ENCODE measurements at regions not wholly inside any gene's neighbourhood (a gene's known extent, or its start where the extent isn't known, plus 50 kb on each side); places are given as distances from the start of the nearest gene placed in this dataset.
A peak's percentile ranks its signal among the peaks of the same experiment; 100 is the strongest.

DNA sequence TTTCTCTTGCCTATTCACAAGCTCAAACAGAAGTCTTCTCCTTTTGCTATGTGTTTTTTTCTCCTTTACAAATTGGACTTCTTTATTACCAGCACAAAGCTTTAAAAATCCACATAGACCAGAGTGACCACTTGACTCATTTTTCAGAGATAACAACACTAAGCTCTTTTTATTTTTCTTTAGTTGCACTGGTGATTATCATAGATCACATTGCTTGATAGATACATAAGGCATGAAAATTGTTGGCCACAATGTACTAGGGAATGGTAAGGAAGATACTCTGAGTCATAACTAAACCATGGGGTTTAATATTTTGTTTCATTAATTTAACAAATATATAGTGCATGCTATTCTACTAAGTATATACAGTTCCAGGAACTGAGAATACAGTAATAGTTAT lies 159.0 kb downstream of the GASK1B start:
- Histone ChIP-seq H3K4me3 (no peak overlapping the region), H3K27me3 (replicated peaks; ENCODE audit: insufficient read depth) (no peaks in the 10 kb centered on the region), H3K4me1 (ENCODE audit: control insufficient read depth in 1 of 2, low read depth in 2 of 2) (peaks cover 18 to 29% of the 10 kb centered on the region in 2 donors), H3K9me3 (no peaks in the 10 kb centered on the region), H3K27ac (no peak overlapping the region), H3K36me3 (no peaks in the 10 kb centered on the region)
- DNase-seq (ENCODE audit: low spot score), result no peak
- ATAC-seq (ENCODE audit: insufficient number of reproducible peaks, low FRiP score, low read depth), result no peak
- TF ChIP-seq, protein P1, sequence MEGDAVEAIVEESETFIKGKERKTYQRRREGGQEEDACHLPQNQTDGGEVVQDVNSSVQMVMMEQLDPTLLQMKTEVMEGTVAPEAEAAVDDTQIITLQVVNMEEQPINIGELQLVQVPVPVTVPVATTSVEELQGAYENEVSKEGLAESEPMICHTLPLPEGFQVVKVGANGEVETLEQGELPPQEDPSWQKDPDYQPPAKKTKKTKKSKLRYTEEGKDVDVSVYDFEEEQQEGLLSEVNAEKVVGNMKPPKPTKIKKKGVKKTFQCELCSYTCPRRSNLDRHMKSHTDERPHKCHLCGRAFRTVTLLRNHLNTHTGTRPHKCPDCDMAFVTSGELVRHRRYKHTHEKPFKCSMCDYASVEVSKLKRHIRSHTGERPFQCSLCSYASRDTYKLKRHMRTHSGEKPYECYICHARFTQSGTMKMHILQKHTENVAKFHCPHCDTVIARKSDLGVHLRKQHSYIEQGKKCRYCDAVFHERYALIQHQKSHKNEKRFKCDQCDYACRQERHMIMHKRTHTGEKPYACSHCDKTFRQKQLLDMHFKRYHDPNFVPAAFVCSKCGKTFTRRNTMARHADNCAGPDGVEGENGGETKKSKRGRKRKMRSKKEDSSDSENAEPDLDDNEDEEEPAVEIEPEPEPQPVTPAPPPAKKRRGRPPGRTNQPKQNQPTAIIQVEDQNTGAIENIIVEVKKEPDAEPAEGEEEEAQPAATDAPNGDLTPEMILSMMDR (IDR thresholded peaks at IDR 0.05), result no peak

DNA sequence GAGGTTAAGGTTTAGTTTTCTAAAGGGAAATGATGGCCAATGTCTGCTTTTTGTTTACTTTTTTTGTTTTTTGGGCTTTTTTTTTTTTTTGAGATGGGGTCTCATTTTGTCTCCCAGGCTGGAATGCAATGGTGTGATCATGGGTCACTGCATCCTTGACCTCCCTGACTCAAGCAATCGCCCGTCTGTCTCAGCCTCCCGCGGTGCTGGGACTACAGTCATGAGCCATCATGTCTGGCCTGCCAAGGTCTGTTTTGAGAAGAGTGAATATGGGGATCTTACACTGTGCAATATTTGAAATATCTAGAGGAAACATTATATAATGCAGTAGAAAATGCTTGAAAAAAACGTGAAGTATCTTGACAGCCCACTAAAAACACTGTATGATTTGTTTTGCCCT lies 162.5 kb downstream of the GASK1B start:
- no peaks in the 10 kb centered on the region for H3K27me3 ChIP-seq (replicated peaks; ENCODE audit: insufficient read depth)
- no peak overlapping the region for H3K27ac ChIP-seq
- no peak overlapping the region for H3K4me3 ChIP-seq
- no peaks in the 10 kb centered on the region for H3K36me3 ChIP-seq
- TF ChIP-seq, protein P1 (IDR thresholded peaks at IDR 0.05), result no peak
- no peaks in the 10 kb centered on the region for H3K9me3 ChIP-seq
- DNase-seq (ENCODE audit: low spot score) (no peak), ATAC-seq (ENCODE audit: insufficient number of reproducible peaks, low FRiP score, low read depth) (no peak)
- peaks cover 32 to 42% of the 10 kb centered on the region in 2 donors for H3K4me1 ChIP-seq (ENCODE audit: control insufficient read depth in 1 of 2, low read depth in 2 of 2)

DNA sequence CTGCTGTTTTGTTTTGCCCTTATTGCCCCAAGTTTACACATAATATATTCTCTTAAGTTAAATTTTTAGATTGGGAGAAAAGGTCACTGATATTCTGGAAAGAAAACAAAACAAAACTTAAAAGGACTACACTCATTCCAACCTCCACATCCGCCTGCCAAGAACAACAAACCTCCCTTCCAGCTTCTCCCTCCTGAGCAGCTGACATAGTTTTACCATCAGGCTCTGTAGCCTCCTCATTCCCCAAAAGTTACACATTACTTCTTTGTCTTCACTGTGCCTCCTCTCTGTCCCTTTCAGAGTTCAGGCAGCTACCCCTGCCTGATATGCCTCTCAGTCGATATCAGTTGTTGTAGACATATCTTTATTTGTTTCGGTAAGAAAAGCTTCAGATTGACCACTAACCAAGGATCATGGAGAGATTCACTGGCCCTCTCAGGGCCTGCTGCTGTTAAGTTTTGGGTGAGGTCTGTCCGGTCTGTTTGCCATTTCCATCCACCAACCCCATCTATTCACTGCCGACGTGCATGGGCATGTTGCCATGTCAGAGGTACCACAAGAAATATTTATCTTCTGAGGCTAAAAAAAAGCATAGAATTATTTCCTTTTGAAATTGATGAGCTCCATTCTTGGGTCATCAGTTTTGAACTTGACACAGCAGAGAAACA lies 164.1 kb downstream of the GASK1B start:
- DNase-seq (ENCODE audit: low spot score), result no peak
- ATAC-seq (ENCODE audit: insufficient number of reproducible peaks, low FRiP score, low read depth), result no peak
- peaks cover 24 to 38% of the 10 kb centered on the region in 2 donors for H3K4me1 ChIP-seq (ENCODE audit: control insufficient read depth in 1 of 2, low read depth in 2 of 2)
- no peak overlapping the region for H3K4me3 ChIP-seq
- H3K27ac ChIP-seq, result peak overlapping the region; percentile 1 to 3
- no peaks in the 10 kb centered on the region for H3K36me3 ChIP-seq
- TF ChIP-seq, protein P1 (IDR thresholded peaks at IDR 0.05), result no peak
- H3K27me3 ChIP-seq (replicated peaks; ENCODE audit: insufficient read depth), result no peaks in the 10 kb centered on the region
- H3K9me3 ChIP-seq, result no peaks in the 10 kb centered on the region

DNA sequence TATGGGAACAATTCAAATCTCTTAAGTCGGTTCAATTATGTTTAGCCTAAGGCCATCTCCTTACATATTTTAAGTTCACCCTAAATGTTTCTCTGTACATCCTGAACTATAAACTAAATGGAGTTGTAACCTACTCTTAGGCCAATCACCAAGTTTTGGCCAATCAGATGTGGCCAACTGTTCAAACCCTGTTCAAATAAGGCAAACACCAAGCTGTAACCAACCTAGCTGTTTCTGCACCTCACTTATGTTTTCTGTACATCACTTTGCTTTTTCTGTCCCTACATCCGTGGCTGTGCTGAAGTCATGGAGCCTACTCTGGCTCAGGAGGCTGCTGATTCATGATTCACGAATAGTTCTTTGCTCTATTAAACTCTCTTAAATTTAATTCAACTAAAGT lies 165.3 kb downstream of the GASK1B start:
- peak overlapping the region; percentile 27 to 60 for H3K27ac ChIP-seq
- no peaks in the 10 kb centered on the region for H3K36me3 ChIP-seq
- no peak overlapping the region for H3K4me3 ChIP-seq
- peaks cover 24 to 38% of the 10 kb centered on the region in 2 donors for H3K4me1 ChIP-seq (ENCODE audit: control insufficient read depth in 1 of 2, low read depth in 2 of 2)
- H3K27me3 ChIP-seq (replicated peaks; ENCODE audit: insufficient read depth), result no peaks in the 10 kb centered on the region
- DNase-seq (ENCODE audit: low spot score) (no peak), ATAC-seq (ENCODE audit: insufficient number of reproducible peaks, low FRiP score, low read depth) (no peak)
- no peaks in the 10 kb centered on the region for H3K9me3 ChIP-seq
- TF ChIP-seq, protein P1 (IDR thresholded peaks at IDR 0.05), result no peak

DNA sequence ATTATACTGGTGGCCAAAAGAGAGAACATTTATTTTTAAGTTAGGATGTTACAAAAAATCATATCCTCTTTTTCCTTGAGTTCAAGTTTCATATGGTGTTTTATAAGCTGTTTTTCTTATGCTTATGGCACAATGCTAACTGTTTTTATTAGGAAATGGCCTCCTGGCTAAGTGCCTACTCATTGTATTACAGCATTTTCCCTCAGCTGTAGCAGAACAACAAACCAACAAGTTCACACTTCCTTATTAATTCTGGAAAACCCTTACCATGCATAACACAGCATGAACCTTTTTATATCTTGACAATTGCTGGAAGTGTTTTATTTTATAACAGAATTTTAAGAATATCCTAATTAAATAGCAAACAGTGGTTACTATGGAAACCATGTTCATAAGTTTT lies 165.8 kb downstream of the GASK1B start:
- Histone ChIP-seq H3K27ac (peak overlapping the region; percentile 27 to 60), H3K4me1 (ENCODE audit: control insufficient read depth in 1 of 2, low read depth in 2 of 2) (peaks cover 24 to 38% of the 10 kb centered on the region in 2 donors)
- no peak for DNase-seq (ENCODE audit: low spot score)

More for the DNA sequence above, 165.8 kb downstream of the GASK1B start:
- Histone ChIP-seq H3K9me3 (no peaks in the 10 kb centered on the region), H3K4me3 (no peak overlapping the region), H3K27me3 (replicated peaks; ENCODE audit: insufficient read depth) (no peaks in the 10 kb centered on the region), H3K36me3 (no peaks in the 10 kb centered on the region)
- TF ChIP-seq, protein P1 (IDR thresholded peaks at IDR 0.05), result no peak
- ATAC-seq (ENCODE audit: insufficient number of reproducible peaks, low FRiP score, low read depth), result no peak

Measured in thoracic aorta (tissue), 2 donors.